Stomach (tissue), 8 donors: ENCODE measurements at regions not wholly inside any gene's neighbourhood (a gene's known extent, or its start where the extent isn't known, plus 50 kb on each side); places are given as distances from the start of the nearest gene placed in this dataset.

ENCODE experiments used
- DNase-seq, 2 donors: peaks; one replicate each; pipeline versions ENCODE4 v3.0.0 to v3.0.0-alpha.2; 2013 to 2019
- H3K27ac ChIP-seq, 5 donors: fragments of 200-600 bp in 4 of 5; sonication (generic) in 4 of 5; one replicate each; pipeline ENCODE4 v1.5.1; 2013 to 2019; ENCODE audit warnings: mild to moderate bottlenecking in 1 of 5, moderate library complexity in 1 of 5
- H3K27me3 ChIP-seq, 3 donors: fragments of 200-600 bp; sonication (generic); one replicate each; pipeline ENCODE4 v1.5.1; 2017 to 2019; ENCODE audit warnings: mixed run types in 1 of 3
- H3K36me3 ChIP-seq, 4 donors: fragments of 200-600 bp; sonication (generic); 1 replicate in 3 of 4; 2 replicates in 1 of 4; pipeline ENCODE4 v1.5.1; 2016 to 2019
- H3K4me1 ChIP-seq, 4 donors: fragments of 200-600 bp; sonication (generic); one replicate each; pipeline ENCODE4 v1.5.1; 2016 to 2019
- H3K4me3 ChIP-seq, 4 donors: fragments of 200-600 bp; sonication (generic) in 3 of 4; one replicate each; pipeline ENCODE4 v1.5.1; 2016 to 2019; ENCODE audit warnings: mild to moderate bottlenecking in 1 of 4
- H3K9me3 ChIP-seq, 4 donors: fragments of 200-600 bp; sonication (generic); one replicate each; pipeline ENCODE4 v1.5.1; 2016 to 2019
- EP300 ChIP-seq: sonication (generic); formaldehyde crosslinking; IDR thresholded peaks from one replicate; pipeline ENCODE4 v1.6.1; 2017; ENCODE audit warnings: antibody characterized with exemption
- POLR2A ChIP-seq, 4 donors: fragments of 450-650 bp; IDR thresholded peaks; one replicate each; pipeline ENCODE4 v1.6.1; 2016; ENCODE audit warnings: antibody characterized with exemption in 4 of 4, control low read depth in 2 of 4, mild to moderate bottlenecking in 1 of 4, moderate library complexity in 1 of 4
- POLR2AphosphoS5 ChIP-seq, 3 donors: sonication (generic); formaldehyde crosslinking; IDR thresholded peaks; one replicate each; pipeline ENCODE4 v1.6.1; 2016; ENCODE audit warnings: antibody characterized with exemption in 3 of 3
- WGBS, 5 donors: extraction: QIAGEN DNeasy Blood & Tissue Kit in 3 of 5; methylation state at CpG; one replicate each; pipeline versions ENCODE4 v1.1.5 to v1.1.7; 2013 to 2018; 5-methylcytosine and 5-hydroxymethylcytosine counted together
- intact Hi-C: fragments of 100-400 bp; cut with DNase I; formaldehyde crosslinking; loops from one replicate; pipeline ENCODE4 v1.15.1; 2023; ENCODE audit warnings: low total_unique reads
- TF ChIP-seq, protein P1 (sequence below), 7 experiments: fragments of 450-650 bp in 4 of 7; fragments of 200-600 bp in 3 of 7; sonication (generic) in 3 of 7; IDR thresholded peaks; one replicate each; pipeline ENCODE4 v1.5.1; 2016 to 2019; ENCODE audit warnings: antibody characterized with exemption in 7 of 7, control low read depth in 2 of 7, mild to moderate bottlenecking in 1 of 7
- donor health status: healthy with polysubstance abuse.
- donor health status: Bipolar disorder and iron deficiency.
- donor health status: healthy.

- Histone ChIP-seq H3K4me1 (no peaks in the 10 kb centered on the region), H3K27me3 (no peaks in the 10 kb centered on the region), H3K9me3 (peaks cover 0 to 14% (median 1%) of the 10 kb centered on the region in 4 donors), H3K36me3 (no peaks in the 10 kb centered on the region), H3K4me3 (no peak overlapping the region), H3K27ac (no peak overlapping the region)
- TF ChIP-seq EP300 = no peak
- TF ChIP-seq, protein P1, sequence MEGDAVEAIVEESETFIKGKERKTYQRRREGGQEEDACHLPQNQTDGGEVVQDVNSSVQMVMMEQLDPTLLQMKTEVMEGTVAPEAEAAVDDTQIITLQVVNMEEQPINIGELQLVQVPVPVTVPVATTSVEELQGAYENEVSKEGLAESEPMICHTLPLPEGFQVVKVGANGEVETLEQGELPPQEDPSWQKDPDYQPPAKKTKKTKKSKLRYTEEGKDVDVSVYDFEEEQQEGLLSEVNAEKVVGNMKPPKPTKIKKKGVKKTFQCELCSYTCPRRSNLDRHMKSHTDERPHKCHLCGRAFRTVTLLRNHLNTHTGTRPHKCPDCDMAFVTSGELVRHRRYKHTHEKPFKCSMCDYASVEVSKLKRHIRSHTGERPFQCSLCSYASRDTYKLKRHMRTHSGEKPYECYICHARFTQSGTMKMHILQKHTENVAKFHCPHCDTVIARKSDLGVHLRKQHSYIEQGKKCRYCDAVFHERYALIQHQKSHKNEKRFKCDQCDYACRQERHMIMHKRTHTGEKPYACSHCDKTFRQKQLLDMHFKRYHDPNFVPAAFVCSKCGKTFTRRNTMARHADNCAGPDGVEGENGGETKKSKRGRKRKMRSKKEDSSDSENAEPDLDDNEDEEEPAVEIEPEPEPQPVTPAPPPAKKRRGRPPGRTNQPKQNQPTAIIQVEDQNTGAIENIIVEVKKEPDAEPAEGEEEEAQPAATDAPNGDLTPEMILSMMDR (IDR thresholded peaks at IDR 0.05) = no peak
- no peak for TF ChIP-seq POLR2AphosphoS5 (IDR thresholded peaks at IDR 0.05)
- TF ChIP-seq POLR2A (IDR thresholded peaks at IDR 0.05) = no peak
- intact Hi-C loops = no loop called here
- DNase-seq = no peak
- WGBS, 5 donors = 30 to 57% (median 43%) methylated on average over 4 of the region's 4 CpGs
Observed at GRCh38 chr18:73168236-73168635, 300.4 kb upstream of the NETO1 start.

DNA sequence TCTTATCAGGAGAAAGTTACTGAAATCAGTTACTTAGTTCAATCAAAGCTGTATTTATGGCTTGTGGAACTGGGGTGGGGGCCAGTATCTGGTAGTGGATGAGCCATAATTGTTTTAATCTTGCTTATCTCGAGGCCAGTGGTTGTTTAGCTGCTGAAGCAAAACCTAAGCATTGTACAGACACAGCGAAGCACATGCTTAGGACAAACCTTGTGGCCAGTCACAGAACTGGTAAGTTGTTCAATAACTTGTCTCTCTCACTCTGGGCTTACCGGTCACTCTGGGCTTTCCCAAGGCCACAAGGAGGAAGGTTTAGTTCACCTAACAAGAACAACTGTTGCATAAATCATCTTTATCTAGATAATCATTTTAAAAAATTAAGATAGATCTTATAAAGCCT, 296.6 kb upstream of the NETO1 start:
- no peak for TF ChIP-seq POLR2A (IDR thresholded peaks at IDR 0.05)
- no peak for TF ChIP-seq EP300
- TF ChIP-seq POLR2AphosphoS5 (IDR thresholded peaks at IDR 0.05) = no peak
- TF ChIP-seq, protein P1 (IDR thresholded peaks at IDR 0.05) = no peak
- Histone ChIP-seq H3K4me3 (no peak overlapping the region), H3K4me1 (no peaks in the 10 kb centered on the region), H3K27ac (no peak overlapping the region), H3K9me3 (peaks cover 0 to 14% (median 1%) of the 10 kb centered on the region in 4 donors), H3K27me3 (no peaks in the 10 kb centered on the region), H3K36me3 (no peaks in the 10 kb centered on the region)
- 54 to 68% (median 60%) methylated on average over 3 of the region's 3 CpGs for WGBS, 5 donors
- DNase-seq = no peak
- intact Hi-C loops = no loop called here

GRCh38 chr18:73163236-73163635, 295.4 kb upstream of the NETO1 start:
- WGBS, 5 donors = 65 to 88% (median 82%) methylated on average over 1 of the region's 1 CpG
- H3K27ac ChIP-seq = no peak overlapping the region
- H3K27me3 ChIP-seq = no peaks in the 10 kb centered on the region
- no peaks in the 10 kb centered on the region for H3K4me1 ChIP-seq
- intact Hi-C loops = no loop called here
- H3K4me3 ChIP-seq = no peak overlapping the region
- no peak for DNase-seq
- TF ChIP-seq POLR2AphosphoS5 (IDR thresholded peaks at IDR 0.05) = no peak
- TF ChIP-seq, protein P1 (IDR thresholded peaks at IDR 0.05) = no peak
- TF ChIP-seq POLR2A (IDR thresholded peaks at IDR 0.05) = no peak
- TF ChIP-seq EP300 = no peak
- no peaks in the 10 kb centered on the region for H3K36me3 ChIP-seq
- peaks cover 0 to 14% (median 1%) of the 10 kb centered on the region in 4 donors for H3K9me3 ChIP-seq

GRCh38 chr18:73156117-73156516, 288.3 kb upstream of the NETO1 start:
- no peaks in the 10 kb centered on the region for H3K4me1 ChIP-seq
- TF ChIP-seq POLR2A (IDR thresholded peaks at IDR 0.05) (no peak), POLR2AphosphoS5 (IDR thresholded peaks at IDR 0.05) (no peak), EP300 (no peak)
- TF ChIP-seq, protein P1 (IDR thresholded peaks at IDR 0.05) = no peak
- H3K27ac ChIP-seq = no peak overlapping the region
- H3K27me3 ChIP-seq = no peaks in the 10 kb centered on the region
- no peak overlapping the region for H3K4me3 ChIP-seq
- intact Hi-C loops = no loop called here
- no peaks in the 10 kb centered on the region for H3K36me3 ChIP-seq
- no peaks in the 10 kb centered on the region for H3K9me3 ChIP-seq
- no peak for DNase-seq
